Psoas muscle (tissue), 7 donors: ENCODE measurements at regions not wholly inside any gene's neighbourhood (a gene's known extent, or its start where the extent isn't known, plus 50 kb on each side); places are given as distances from the start of the nearest gene placed in this dataset.

Experiments used
- ATAC-seq, 4 donors: fragments of 200-7000 bp; cut with Tn5 transposase; one replicate each; pipeline ENCODE4 v1.9.1; 2020; ENCODE audit warnings: moderate library complexity in 3 of 4, mild to moderate bottlenecking in 2 of 4
- DNase-seq, 2 donors: peaks; one replicate each; pipeline ENCODE4 v3.0.0-alpha.2; 2020
- H3K27ac ChIP-seq: fragments of 200-600 bp; one replicate; pipeline ENCODE4 v1.8.0; 2022
- H3K27me3 ChIP-seq, 3 donors: fragments of 200-600 bp in 1 of 3; one replicate each; pipeline versions ENCODE4 v1.6.1 to v1.8.0; 2013 to 2022; ENCODE audit warnings: low read length in 2 of 3, mild to moderate bottlenecking in 2 of 3, moderate library complexity in 1 of 3; ENCODE audit not compliant: insufficient read depth in 3 of 3
- H3K36me3 ChIP-seq, 2 donors: fragments of 200-600 bp in 1 of 2; one replicate each; pipeline versions ENCODE4 v1.6.1 to v1.8.0; 2013 to 2022; ENCODE audit warnings: low read depth in 1 of 2, mild to moderate bottlenecking in 1 of 2, moderate library complexity in 1 of 2; ENCODE audit not compliant: insufficient read depth in 1 of 2
- H3K4me1 ChIP-seq: fragments of 200-600 bp; one replicate; pipeline ENCODE4 v1.8.0; 2022
- H3K4me3 ChIP-seq: fragments of 200-600 bp; one replicate; pipeline ENCODE4 v1.8.0; 2022; ENCODE audit warnings: mild to moderate bottlenecking
- H3K9me3 ChIP-seq: fragments of 200-600 bp; one replicate; pipeline ENCODE4 v1.8.0; 2022
- CTCF ChIP-seq: fragments of 200-600 bp; IDR thresholded peaks from one replicate; pipeline ENCODE4 v1.8.0; 2022; ENCODE audit warnings: antibody characterized with exemption
- WGBS, 3 donors: extraction: QIAGEN DNeasy Blood & Tissue Kit; methylation state at CpG; one replicate each; pipeline versions ENCODE4 v1.1.6 to v1.1.7; 2013; 5-methylcytosine and 5-hydroxymethylcytosine counted together
- intact Hi-C, 2 donors: fragments of 100-400 bp; cut with DNase I; formaldehyde crosslinking; loops; one replicate each; pipeline versions ENCODE4 v1.11.0 to v1.14.2; 2022
- donor health status: healthy with polysubstance abuse.
- donor health status: DM: no; HTN: no; CAD: no; lungs with moderate emphysema.
- donor health status: Bipolar disorder and iron deficiency.
- donor health status: healthy.
- donor health status: DM: yes; HTN: yes; CAD: no.
- donor health status: DM: no; HTN: no; CAD: no.
- donor health status: DM: yes; HTN: yes; CAD: no.

GRCh38 chr12:128178966-128179365, 88.0 kb upstream of the TMEM132C start:
- Histone ChIP-seq H3K36me3 (no peaks in the 10 kb centered on the region), H3K4me3 (no peak overlapping the region), H3K27ac (no peak overlapping the region), H3K4me1 (no peaks in the 10 kb centered on the region), H3K27me3 (no peaks in the 10 kb centered on the region), H3K9me3 (no peaks in the 10 kb centered on the region)
- DNase-seq (no peak), ATAC-seq (no peak)
- intact Hi-C loops, result no loop called here
- 67 to 73% (median 69%) methylated on average over 3 of the region's 3 CpGs for WGBS, 3 donors
- no peak for TF ChIP-seq CTCF

GRCh38 chr12:128180166-128180565, 86.8 kb upstream of the TMEM132C start:
- H3K4me1 ChIP-seq, result no peaks in the 10 kb centered on the region
- no peak overlapping the region for H3K4me3 ChIP-seq
- H3K36me3 ChIP-seq, result no peaks in the 10 kb centered on the region
- ATAC-seq, result no peak
- no peak for TF ChIP-seq CTCF
- no peaks in the 10 kb centered on the region for H3K27me3 ChIP-seq
- H3K27ac ChIP-seq, result no peak overlapping the region
- intact Hi-C loops, result no loop called here
- WGBS, 3 donors, result 38 to 46% (median 46%) methylated on average over 1 of the region's 1 CpG
- no peak for DNase-seq
- H3K9me3 ChIP-seq, result no peaks in the 10 kb centered on the region

- no peak for ATAC-seq
- intact Hi-C loops, result no loop called here
These were observed 76.9 kb upstream of the TMEM132C start for GRCh38 chr12:128190052-128190451.

GRCh38 chr12:128190614-128191013, 76.4 kb upstream of the TMEM132C start:
- no peak for TF ChIP-seq CTCF
- 8 to 10% (median 8%) methylated on average over 16 of the region's 16 CpGs for WGBS, 3 donors
- no peaks in the 10 kb centered on the region for H3K36me3 ChIP-seq
- H3K27ac ChIP-seq, result no peak overlapping the region
- no peak overlapping the region for H3K4me3 ChIP-seq
- intact Hi-C loops, result no loop called here
- no peaks in the 10 kb centered on the region for H3K4me1 ChIP-seq
- no peaks in the 10 kb centered on the region for H3K27me3 ChIP-seq
- H3K9me3 ChIP-seq, result no peaks in the 10 kb centered on the region
- DNase-seq, result peak in 1 of 2 donors; percentile 12
- no peak for ATAC-seq

More at GRCh38 chr12:128190052-128190451, 76.9 kb upstream of the TMEM132C start:
- TF ChIP-seq CTCF, result no peak
- no peaks in the 10 kb centered on the region for H3K4me1 ChIP-seq
- no peaks in the 10 kb centered on the region for H3K27me3 ChIP-seq
- no peak overlapping the region for H3K4me3 ChIP-seq
- no peaks in the 10 kb centered on the region for H3K9me3 ChIP-seq
- WGBS, 3 donors, result 79 to 93% (median 85%) methylated on average over 9 to 10 of the region's 10 CpGs
- no peak for DNase-seq
- H3K36me3 ChIP-seq, result no peaks in the 10 kb centered on the region
- H3K27ac ChIP-seq, result no peak overlapping the region

- no peak overlapping the region for H3K4me3 ChIP-seq
- no peak overlapping the region for H3K27ac ChIP-seq
- no peak for ATAC-seq
- no peak for DNase-seq
- WGBS, 3 donors, result 66 to 73% (median 68%) methylated on average over 14 of the region's 14 CpGs
- H3K9me3 ChIP-seq, result no peaks in the 10 kb centered on the region
- no peaks in the 10 kb centered on the region for H3K27me3 ChIP-seq
- TF ChIP-seq CTCF, result no peak
- intact Hi-C loops, result no loop called here
- H3K4me1 ChIP-seq, result no peaks in the 10 kb centered on the region
- H3K36me3 ChIP-seq, result no peaks in the 10 kb centered on the region
These were observed 75.6 kb upstream of the TMEM132C start for GRCh38 chr12:128191380-128191779.
